Stimulated activated naive CD4-positive, alpha-beta T cell (primary cell): ENCODE measurements at regions not wholly inside any gene's neighbourhood (a gene's known extent, or its start where the extent isn't known, plus 50 kb on each side); places are given as distances from the start of the nearest gene placed in this dataset.

Experiments
- DNase-seq, 6 experiments: peaks; one replicate each; lab custom pipeline; 2025; lab: John Stamatoyannopoulos, UW

DNA sequence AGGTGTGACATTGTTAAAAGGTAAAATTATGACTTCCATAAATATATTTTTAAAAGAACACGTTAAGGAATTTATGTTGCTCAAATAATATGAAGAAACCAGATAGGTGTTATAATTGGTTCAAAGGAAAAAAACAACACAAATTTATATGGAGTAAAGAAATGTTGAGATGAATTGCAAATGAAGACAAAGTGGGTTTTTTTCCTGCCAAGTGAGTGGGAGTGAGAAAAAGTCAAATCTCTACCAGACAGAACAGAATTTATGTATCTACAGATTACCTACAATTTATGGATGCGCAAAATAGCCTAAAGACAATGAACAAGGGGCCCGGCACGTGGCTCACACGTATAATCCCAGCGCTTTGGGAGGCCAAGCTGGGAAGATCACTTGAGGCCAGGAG lies 159.7 kb upstream of the SLC1A4 start:
- DNase-seq, result no peak

DNA sequence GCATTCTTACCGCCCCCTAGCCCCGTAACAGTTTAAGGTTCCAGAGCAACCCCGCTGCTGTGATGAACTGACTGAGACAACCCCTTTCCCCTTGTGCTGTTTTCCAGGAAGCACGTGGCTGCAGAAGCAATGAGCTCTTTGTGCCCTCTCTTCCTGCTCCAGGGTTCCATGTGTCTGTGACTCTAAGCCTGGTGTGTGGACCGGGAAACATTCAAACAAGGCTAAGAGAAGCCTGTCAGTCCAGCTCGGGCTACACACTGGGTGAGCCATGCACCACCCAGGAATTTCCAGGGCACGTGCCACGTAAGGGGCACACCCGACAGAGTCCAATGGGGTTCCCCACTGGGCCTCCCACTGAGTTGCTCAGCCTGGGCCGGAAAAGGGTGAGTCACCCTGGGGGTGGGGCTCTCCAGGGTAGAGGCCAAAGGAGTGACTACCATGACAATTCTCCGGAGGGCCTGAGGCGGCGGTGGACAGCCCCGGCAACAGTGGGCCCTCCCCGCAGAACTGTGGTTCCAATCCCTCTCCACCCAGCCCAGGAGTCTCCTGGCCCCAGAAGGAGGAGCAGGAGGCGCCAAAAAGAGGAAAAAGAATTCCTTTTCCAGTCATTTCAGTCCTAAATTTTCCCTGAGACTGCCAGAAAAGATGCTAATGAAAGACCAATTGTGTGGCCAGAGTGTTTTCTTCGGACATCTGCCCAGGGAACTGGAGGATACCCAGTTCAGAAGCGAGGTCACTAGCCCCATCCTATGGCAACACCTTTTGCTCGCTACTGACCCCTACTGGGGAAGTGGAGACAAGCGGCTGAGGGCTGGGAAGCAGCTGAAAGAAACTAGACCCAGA lies 157.8 kb upstream of the SLC1A4 start:
- DNase-seq, result peak; percentile 41 to 87 (median 67)

DNA sequence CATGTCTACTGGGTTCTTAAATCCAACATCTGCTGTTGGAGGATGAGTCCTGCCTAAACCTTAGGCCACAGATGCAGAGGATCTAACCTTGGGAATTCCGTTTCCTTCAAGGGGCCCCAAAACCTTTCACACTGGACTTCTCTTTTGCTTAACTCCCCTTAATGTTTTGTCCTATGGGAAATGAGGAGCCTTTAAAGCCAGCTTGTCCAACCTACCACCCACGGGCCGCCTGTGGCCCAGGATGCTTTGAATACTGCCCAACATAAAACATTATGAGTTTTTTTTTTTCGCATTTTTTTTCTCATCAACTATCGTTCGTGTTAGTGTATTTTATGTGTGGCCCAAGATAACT lies 157.2 kb upstream of the SLC1A4 start:
- DNase-seq, result no peak

DNA sequence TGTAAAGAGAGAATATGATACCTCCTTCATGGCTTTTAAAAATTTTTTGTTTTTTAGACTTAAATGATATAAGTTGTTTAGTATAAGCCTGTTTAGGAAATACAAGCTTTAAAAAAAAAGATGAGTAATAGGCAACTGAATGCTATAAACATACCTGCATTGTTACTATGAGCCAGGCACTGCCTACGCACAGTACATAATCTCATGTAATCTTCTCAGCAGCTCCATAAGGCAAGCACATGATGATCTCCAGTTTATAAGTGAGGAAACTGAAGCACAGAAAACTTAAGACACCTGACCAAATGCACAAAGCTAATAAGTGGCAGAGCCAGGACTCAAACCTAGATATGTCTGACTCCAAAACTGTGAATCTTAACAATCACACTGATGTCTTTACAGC lies 156.3 kb upstream of the SLC1A4 start:
- DNase-seq, result no peak

DNA sequence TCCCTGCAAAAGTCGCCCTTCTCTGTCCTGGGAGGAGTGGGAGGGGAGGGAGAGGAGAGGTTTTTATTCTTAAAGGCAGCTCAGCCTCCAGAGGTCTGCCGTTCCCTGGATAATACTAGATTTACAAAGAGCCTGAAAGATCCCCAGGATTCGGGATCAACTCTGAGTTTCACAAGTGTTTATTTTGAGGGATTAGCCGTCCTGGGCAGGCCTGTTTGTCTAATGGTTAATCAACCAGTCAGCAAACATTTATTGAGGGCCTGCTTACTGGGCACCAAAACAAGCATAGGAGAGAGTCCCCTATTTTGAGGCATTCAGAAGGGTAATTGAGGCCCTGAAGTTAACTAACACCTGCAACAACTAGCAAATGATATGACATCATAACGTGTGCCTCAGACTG lies 152.6 kb upstream of the SLC1A4 start:
- no peak for DNase-seq

DNA sequence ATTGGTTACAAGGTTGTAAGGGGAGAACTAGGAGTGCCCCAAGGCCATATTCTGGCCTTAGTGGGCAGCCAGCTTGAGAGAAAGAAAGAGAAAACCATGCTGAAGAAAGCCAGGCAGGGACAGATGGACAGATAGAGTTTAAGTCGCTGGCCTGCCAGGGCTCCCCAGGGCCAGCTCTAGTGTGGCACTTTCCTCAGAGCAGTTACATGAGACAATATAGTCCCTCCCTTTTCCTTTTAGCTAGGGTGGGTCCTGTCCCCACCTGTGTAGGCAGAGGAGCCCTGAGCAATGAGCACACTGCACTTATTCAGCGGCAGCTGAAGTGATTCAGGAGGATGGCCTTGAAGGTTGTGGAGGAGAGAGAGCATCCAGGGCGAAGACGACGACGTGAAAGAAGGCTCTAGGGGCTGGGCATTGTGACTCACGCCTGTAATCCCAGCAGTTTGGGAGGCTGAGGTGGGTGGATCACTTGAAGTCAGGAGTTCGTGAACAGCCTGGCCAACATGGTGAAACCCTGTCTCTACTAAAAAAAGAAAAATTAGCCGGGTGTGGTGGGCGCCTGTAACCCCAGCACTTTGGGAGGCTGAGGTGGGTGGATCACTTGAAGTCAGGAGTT lies 152.0 kb upstream of the SLC1A4 start:
- no peak for DNase-seq

DNA sequence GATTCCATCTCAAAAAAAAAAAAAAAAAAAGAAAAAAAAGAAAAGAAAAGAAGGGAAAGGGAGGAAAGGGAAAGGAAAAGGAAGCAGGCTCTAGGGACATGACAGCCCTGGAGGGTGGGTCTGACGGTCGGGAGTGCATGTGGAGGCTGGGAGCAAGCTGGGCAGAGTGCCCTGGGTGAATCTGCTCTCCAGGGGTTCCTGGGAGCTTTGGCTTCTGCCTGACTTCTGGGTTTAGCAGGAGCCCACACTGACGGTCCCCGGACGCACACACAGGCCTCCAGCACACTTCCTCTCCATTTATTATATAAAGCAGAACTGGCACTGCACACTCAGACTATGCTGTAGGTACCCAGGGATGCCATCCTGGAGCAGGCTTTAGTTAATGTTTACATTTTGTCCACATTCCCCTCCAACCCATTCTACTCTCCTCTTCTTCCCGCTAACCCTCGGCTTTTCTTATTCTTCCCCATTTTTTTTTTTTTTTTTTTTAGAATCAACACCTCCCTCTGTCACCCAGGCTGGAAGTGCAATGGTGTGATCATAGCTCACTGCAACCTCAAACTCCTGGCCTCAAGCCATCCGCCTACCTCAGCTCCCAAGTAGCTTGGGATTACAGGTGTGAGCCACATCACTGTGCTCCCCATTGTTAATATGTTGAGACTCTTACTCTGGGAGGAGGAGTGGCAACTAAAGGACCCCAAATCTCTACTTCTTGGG lies 151.1 kb upstream of the SLC1A4 start:
- DNase-seq, result no peak

DNA sequence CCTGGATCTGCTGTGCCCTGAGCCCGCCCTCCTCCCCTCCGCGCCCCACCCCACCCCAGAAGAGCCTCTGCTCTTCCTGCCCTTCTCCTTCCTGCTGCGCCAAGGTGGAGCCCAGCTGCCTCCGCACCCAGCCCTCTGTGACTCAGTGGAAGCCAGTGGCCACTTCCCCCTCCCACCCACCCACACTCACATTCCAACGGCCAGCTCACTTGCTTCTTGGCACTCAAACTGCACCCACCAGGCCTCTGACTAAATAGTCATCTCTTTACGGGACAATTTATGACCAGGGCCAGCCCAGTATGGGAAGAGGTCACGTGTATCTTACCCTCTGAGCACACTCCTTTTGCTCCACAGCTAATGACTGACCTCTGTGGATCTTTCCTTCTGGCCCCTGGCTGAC lies 150.4 kb upstream of the SLC1A4 start:
- DNase-seq, result no peak

DNA sequence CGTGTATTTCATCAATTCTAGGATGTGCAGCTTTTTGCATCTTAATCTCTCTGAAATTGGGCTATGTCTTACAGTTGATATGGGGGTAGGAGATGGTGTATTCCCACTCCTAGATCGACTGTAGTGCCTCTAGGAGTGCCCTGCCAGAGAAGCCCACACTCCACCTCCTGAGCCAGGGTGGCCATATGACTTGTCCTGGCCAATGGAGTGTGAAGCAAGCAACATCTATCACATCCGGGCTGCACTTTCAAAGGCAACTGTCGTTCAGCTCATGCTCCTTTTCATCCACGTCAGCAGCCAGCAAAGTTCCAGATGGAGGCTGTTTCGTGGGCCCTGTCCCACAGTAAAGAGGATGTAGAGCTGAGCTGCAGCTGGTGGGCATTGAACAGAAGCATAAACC lies 149.4 kb upstream of the SLC1A4 start:
- peak in 4 of 6 experiments; percentile 15 to 24 (median 18) for DNase-seq

DNA sequence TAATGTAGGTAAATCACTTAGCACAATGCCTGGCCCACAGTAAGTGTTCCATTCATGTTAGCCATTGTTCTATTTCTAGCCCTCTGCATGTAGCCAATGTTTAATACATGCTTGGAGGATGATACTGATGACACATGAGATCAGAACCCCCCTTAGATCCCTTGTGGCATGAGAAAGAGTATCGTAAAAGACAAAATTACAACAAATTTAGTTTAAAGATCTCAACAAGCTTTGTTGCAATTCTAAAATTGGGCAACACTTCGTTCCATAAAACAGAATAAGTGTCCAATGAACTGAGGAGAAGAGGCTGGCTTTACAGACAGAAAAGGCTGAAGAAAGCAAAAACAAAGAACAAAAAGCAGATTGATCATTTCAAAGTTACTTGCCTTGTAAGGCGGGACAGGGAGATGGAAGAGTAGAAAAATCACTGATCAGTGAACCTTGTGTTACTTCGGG lies 148.7 kb upstream of the SLC1A4 start:
- DNase-seq, result no peak

DNA sequence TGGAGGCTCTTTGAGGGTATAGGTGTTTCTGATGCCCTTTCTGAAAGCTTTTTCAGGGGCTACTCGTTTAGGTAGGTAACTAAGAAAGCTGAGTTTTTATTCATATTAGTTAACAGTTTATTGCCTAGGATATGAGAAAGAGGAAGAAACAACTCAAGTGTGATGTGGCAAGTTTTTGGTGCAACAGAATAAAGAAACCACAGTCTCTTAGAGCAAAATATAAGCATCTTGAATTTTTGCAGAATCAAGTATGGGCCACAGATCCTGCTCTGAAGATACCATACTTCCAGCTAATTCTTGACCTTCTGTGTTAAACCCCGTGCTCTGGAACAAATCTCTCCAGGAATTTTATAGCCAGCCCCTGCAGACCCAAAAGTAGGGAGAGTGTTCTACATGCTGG lies 147.7 kb upstream of the SLC1A4 start:
- DNase-seq, result no peak

DNA sequence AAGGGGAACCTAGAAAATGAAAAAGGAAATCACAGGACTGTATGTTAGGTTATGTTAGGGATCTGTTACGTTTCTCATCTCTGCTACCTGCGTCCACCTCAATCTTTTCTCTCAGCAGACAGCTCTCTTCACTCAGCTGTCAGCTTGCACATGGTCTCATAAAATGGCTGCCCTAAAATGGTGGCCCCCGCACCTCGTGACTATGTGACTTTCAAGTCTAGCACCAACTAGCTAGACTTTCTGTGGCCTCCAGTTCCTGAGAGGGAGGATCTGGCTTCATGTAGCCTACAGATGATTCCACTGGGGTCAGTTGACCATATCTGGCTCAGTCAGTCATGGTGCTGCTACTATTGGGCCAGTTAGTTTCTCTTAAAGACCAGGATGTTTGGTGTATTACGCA lies 147.2 kb upstream of the SLC1A4 start:
- no peak for DNase-seq

DNA sequence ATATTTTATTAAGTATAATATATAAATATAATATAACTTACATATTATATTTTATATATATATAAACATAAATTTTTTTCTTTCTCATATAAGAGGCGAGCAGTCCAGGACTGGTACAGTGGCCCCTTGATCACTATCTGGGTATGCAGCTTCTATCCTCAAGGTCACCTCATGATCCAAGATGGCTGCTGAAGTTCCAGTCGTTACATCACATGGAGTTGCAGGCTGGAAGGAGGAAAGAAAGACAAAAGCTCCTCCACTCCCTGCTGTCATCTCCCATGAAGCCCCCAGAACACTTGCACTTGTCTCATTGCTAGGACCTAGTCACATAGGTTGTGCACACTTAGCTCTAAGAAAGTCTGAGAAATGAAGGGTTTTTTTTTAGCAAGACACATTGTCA lies 145.1 kb upstream of the SLC1A4 start:
- DNase-seq, result no peak

DNA sequence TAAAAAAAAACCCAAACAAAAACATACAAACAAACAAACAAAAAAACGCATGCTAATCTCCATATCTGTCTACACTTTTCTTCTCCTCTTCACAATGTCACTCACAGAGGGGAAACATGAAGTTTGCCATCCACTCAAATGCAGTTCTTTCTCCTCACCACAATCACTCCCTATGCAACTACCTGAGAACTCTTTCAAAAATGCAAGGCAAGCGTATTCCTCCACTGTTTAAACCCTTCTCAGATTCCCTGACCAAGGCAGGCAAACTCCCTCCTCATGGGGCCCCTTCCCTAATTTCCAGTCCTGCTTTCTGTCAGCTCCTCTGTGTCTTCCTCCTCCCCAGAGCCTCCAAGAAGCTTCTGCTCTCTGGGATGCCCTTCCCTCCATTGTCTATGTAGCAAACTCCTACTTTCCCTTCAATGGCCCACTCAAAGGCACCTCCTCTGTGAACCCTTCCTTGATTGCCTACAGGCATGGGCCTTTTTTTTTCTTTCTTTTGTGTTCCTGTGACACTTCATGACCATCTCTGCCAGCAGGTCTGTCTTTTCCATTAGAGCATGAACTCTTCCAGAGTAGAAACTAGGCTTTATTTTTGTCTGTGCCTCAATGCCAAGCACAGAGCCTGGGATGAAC lies 143.8 kb upstream of the SLC1A4 start:
- DNase-seq, result no peak

DNA sequence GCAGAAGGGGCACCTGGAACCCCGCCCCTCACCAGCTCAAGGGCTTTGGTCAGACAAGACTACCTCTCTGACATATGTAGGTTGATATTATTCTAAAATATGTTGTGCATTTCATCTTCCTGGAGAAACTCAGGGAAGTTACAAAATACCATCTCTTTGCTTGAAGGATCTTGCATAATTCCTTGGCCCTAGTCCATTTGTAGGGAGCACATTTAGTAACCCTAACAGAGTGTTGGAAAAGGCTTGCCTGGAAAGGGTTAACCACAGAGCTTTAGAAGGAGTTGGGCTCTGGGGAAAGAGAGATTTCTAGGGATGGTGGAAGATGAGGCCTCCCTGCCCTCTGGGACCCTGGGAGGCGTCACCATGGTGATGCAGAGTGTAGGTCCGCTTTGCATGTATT lies 143.0 kb upstream of the SLC1A4 start:
- no peak for DNase-seq

DNA sequence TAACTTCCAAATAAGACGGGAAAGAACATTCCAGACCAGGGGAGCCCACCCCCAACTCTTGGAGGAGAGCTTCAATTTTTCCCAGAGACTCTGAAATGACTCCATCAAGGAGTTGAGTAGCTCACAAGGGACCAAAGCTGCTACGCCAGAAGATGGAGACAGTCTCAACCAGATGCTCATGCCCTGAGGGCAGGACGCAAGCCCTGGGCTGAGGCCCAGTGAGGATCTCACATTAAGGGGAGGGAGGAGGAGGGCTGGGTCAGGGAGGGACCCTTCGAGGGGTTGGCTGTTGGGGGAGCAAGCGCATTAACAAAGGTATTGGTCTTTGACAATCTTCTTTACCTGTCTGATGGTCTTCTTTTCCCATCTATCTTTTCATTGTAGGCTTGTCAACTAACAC lies 141.3 kb upstream of the SLC1A4 start:
- DNase-seq, result no peak

DNA sequence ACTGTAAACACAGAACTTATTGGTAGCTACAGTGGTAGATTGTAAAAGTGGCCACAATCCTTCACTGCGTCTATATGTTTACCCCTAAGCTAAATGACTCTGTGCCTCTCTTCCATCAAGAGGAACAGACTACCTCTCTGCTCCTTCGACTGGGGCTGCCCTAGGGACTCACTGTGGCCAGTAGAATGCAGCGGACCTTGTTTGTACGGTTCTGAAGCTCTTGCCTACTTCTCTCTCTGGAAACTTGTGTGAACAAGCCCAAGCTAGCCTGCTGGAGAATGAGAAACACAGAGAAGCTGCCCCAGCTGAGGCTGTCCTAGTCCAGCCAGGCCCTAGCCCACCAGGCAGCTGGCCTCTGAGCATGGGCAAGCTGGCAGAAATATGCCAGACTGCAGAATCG lies 140.8 kb upstream of the SLC1A4 start:
- DNase-seq, result no peak

DNA sequence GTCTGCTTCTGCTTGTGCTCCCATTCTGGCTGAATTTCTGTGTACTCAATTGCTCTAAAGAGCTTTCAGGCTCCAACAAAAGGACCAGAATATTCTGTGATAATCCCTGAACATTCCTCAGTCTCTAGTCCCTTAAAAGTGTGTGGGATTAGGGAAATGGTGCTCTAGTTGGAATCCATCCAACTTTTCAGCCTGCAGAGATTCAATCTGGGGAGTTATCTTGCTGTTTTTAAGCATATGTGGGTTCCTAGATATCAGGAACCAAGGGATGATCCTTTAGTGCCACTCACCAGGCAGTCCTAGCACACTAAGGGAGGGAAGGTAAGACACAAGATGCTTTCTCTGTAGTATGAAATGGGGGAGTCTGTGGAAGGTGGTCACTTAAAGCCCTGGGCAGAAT lies 140.3 kb upstream of the SLC1A4 start:
- DNase-seq, result no peak

DNA sequence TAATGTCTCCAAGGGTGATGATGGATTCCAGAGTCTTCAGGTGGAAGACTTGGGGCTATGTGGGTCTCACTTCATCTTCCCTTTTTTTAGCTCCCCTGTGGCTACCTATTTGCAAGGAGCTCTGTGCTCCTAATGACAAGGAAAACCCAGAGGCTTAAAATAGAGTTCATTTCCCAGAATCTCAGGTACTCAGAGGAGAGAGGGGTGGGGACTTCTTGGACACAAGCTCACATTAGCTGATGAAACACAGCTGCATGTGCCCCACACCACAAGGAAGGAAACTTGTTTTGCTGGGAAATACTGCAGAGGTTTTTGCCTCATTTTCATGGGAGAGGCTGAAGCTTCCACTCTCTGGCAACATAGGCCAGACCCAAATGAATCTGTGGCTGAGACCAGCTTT lies 138.6 kb upstream of the SLC1A4 start:
- no peak for DNase-seq

DNA sequence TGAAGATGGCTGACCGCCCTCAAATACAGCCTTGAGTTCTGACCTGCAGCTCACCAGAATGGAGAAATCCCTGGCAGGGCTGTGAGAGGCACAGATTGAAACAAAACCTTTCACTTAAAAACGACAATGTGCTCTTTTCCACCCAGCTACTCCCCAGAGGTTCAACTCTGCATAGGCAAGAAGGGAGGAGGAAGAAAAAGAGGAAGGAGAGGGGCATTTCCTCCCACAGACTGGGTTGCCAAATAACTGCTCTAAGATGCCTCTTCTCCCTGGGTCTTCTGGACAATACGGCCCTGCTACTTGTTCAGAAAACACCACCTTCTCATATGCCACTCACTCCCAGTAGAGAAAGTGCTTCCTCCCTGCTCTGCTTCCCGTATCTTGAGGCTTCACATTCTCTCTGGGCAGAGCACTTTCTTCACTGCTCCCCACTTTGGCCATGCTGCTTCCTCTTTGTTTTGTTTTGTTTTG lies 136.4 kb upstream of the SLC1A4 start:
- no peak for DNase-seq

DNA sequence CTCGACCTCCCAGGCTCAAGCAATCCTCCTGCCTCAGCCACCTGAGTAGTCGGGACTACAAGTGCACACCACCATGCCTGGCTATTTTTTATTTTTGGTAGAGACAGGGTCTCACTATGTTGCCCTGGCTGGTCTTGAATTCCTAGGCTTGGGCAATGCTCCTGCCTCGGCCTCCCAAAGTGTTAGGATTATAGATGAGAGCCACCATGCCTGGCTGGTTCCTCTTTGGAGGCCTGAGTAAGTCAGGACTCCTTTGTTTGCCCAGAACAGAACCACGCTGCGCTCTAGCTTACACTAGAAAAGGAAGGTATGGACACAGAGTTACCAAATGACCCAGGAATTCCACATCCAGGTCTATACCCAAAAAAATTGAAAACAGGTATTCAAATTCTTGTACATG lies 135.9 kb upstream of the SLC1A4 start:
- DNase-seq, result no peak

DNA sequence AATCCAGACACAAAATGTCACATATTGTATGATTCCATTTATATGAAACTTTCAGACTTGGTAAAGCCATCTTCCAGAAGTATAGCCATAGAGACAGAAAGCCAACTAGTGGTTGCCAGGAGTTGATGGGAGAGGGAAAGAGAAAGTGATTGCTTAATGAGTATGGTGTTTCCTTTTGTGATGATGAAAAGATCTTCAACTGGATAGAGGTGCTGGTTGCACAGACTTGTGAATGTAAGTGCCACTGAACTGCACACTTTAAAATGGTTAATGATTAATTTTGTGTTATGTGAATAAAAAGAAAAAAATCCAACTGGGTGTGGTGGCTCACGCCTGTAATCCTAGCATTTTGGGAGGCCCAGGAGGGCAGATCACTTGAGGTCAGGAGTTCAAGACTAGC lies 135.3 kb upstream of the SLC1A4 start:
- DNase-seq, result no peak
